ENCODE measurements at regions not wholly inside any gene's neighbourhood (a gene's known extent, or its start where the extent isn't known, plus 50 kb on each side); places are given as distances from the start of the nearest gene placed in this dataset.

DNA sequence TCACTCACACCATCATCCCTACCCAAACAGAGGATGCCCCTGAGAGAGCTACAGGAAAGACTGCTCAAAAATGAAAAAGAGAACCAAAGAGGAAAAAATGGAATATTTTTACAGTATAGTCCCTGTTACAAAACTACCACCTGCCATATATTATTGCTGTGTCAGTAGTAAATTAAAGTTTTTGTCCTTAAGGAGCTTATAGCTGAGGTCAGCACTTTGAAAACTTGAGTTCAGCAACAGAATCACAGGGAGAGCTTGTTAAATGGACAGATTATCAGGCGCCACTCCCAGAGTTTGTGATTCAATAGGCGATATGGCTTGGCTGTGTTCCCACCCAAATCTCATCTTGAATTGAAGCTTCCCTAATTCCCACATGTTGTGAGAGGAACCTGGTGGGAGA, 71.9 kb upstream of the FAM9A start:
- Histone ChIP-seq H2AFZ (ENCODE audit: low read depth) (no peak overlapping the region), H3K4me3 (IDR thresholded peaks at IDR 0.05; ENCODE audit: insufficient read depth, low read depth, low read length) (no peak overlapping the region), H3K9ac (no peak overlapping the region), H3K4me2 (no peak overlapping the region), H3K27ac (no peak overlapping the region), H3K4me1 (ENCODE audit: low read depth, poor library complexity, severe bottlenecking) (no peaks in the 10 kb centered on the region), H3K36me3 (ENCODE audit: insufficient read depth) (no peaks in the 10 kb centered on the region), H3K79me2 (ENCODE audit: insufficient read depth, low read depth) (no peaks in the 10 kb centered on the region), H3K27me3 (ENCODE audit: insufficient read depth, low read depth) (no peaks in the 10 kb centered on the region), H4K20me1 (ENCODE audit: insufficient read depth) (no peaks in the 10 kb centered on the region)
- TF ChIP-seq, protein P1, sequence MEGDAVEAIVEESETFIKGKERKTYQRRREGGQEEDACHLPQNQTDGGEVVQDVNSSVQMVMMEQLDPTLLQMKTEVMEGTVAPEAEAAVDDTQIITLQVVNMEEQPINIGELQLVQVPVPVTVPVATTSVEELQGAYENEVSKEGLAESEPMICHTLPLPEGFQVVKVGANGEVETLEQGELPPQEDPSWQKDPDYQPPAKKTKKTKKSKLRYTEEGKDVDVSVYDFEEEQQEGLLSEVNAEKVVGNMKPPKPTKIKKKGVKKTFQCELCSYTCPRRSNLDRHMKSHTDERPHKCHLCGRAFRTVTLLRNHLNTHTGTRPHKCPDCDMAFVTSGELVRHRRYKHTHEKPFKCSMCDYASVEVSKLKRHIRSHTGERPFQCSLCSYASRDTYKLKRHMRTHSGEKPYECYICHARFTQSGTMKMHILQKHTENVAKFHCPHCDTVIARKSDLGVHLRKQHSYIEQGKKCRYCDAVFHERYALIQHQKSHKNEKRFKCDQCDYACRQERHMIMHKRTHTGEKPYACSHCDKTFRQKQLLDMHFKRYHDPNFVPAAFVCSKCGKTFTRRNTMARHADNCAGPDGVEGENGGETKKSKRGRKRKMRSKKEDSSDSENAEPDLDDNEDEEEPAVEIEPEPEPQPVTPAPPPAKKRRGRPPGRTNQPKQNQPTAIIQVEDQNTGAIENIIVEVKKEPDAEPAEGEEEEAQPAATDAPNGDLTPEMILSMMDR (conservative IDR thresholded peaks at IDR 0.05; ENCODE audit: low read depth, low read length), result no peak

DNA sequence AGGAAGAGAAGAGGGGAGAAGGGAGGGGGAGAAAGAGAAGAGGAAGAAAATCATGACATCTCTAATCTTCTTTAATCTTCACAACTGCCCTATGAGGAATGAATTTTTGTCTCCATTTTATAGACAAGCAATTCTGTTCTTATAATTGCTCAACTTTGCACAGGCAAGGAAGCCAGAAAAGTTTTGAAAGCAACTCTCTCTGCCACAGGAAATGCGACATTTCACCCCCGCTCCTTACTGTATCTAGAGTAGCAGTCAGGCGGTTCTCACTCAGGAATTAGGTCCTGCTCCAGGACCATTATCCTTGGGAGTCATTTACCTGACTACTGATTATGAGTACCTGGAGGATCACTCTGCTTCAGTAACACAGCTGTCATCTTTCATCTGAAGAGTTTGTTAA, 69.2 kb upstream of the FAM9A start:
- Histone ChIP-seq H2AFZ (ENCODE audit: low read depth) (no peak overlapping the region), H3K4me2 (no peak overlapping the region), H3K27ac (no peak overlapping the region), H3K27me3 (ENCODE audit: insufficient read depth, low read depth) (no peaks in the 10 kb centered on the region), H4K20me1 (ENCODE audit: insufficient read depth) (no peaks in the 10 kb centered on the region), H3K4me3 (IDR thresholded peaks at IDR 0.05; ENCODE audit: insufficient read depth, low read depth, low read length) (no peak overlapping the region), H3K79me2 (ENCODE audit: insufficient read depth, low read depth) (no peaks in the 10 kb centered on the region), H3K36me3 (ENCODE audit: insufficient read depth) (no peaks in the 10 kb centered on the region), H3K4me1 (ENCODE audit: low read depth, poor library complexity, severe bottlenecking) (no peaks in the 10 kb centered on the region), H3K9ac (no peak overlapping the region)
- TF ChIP-seq, protein P1 (conservative IDR thresholded peaks at IDR 0.05; ENCODE audit: low read depth, low read length), result no peak

DNA sequence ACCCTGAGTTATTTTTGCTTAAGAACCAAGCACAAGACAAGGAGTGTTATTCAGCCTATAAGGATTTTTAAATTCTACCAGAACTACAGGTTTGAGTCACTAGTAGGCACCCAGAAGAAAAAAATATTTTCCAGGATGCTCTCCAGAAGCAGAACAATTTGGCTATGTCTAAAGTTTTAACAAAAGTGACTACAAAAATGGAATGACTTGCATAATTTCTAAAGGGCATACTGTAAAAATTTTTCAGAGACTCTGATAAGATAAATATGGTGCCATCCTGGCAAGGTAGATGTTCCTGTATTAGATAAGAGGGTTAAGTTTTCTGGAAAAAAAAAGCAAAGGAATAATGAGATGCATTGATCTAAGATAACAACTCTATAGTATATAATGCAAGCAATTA, 68.6 kb upstream of the FAM9A start:
- H3K27me3 ChIP-seq (ENCODE audit: insufficient read depth, low read depth), result no peaks in the 10 kb centered on the region
- no peak overlapping the region for H2AFZ ChIP-seq (ENCODE audit: low read depth)
- no peaks in the 10 kb centered on the region for H4K20me1 ChIP-seq (ENCODE audit: insufficient read depth)
- no peaks in the 10 kb centered on the region for H3K4me1 ChIP-seq (ENCODE audit: low read depth, poor library complexity, severe bottlenecking)
- no peak overlapping the region for H3K4me3 ChIP-seq (IDR thresholded peaks at IDR 0.05; ENCODE audit: insufficient read depth, low read depth, low read length)
- H3K27ac ChIP-seq, result no peak overlapping the region
- no peaks in the 10 kb centered on the region for H3K79me2 ChIP-seq (ENCODE audit: insufficient read depth, low read depth)
- TF ChIP-seq, protein P1 (conservative IDR thresholded peaks at IDR 0.05; ENCODE audit: low read depth, low read length), result no peak
- H3K36me3 ChIP-seq (ENCODE audit: insufficient read depth), result no peaks in the 10 kb centered on the region
- no peak overlapping the region for H3K4me2 ChIP-seq
- H3K9ac ChIP-seq, result no peak overlapping the region

DNA sequence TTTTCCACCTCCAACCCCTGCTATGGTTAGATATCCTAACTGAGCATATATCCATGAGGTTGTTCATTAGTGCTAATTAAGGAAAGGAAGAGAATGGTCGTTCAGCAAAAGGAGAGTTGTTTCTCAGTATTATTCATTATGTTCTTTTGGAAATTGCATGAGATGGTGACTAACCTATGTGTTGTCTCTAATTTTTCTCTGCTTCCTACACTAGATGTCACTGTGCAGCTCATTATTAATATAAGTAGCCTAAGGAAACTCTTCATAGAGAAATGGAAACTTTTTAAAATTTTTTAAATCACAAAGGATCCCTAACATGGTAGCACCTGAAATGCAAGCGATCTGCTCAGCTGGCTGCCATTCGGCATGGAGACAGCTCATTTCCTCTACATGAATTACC, 67.7 kb upstream of the FAM9A start:
- H3K27ac ChIP-seq, result no peak overlapping the region

More for the DNA sequence above, 67.7 kb upstream of the FAM9A start:
- no peak overlapping the region for H2AFZ ChIP-seq (ENCODE audit: low read depth)
- H3K9ac ChIP-seq, result no peak overlapping the region
- H3K4me2 ChIP-seq, result no peak overlapping the region
- H3K4me1 ChIP-seq (ENCODE audit: low read depth, poor library complexity, severe bottlenecking), result no peaks in the 10 kb centered on the region
- no peaks in the 10 kb centered on the region for H4K20me1 ChIP-seq (ENCODE audit: insufficient read depth)
- no peaks in the 10 kb centered on the region for H3K79me2 ChIP-seq (ENCODE audit: insufficient read depth, low read depth)
- H3K27me3 ChIP-seq (ENCODE audit: insufficient read depth, low read depth), result no peaks in the 10 kb centered on the region
- H3K4me3 ChIP-seq (IDR thresholded peaks at IDR 0.05; ENCODE audit: insufficient read depth, low read depth, low read length), result no peak overlapping the region
- no peaks in the 10 kb centered on the region for H3K36me3 ChIP-seq (ENCODE audit: insufficient read depth)
- TF ChIP-seq, protein P1 (conservative IDR thresholded peaks at IDR 0.05; ENCODE audit: low read depth, low read length), result no peak
